DND-41 (cell line): ENCODE measurements at regions not wholly inside any gene's neighbourhood (a gene's known extent, or its start where the extent isn't known, plus 50 kb on each side); places are given as distances from the start of the nearest gene placed in this dataset.

ENCODE experiments used
- EZH2 ChIP-seq: IDR thresholded peaks from 3 replicates; pipeline ENCODE4 v1.6.1; 2012; ENCODE audit warnings: borderline replicate concordance, low read depth, mild to moderate bottlenecking, moderate library complexity, low read length, inconsistent platforms; ENCODE audit not compliant: severe bottlenecking
- TF ChIP-seq, protein P1 (sequence below): IDR thresholded peaks from 2 replicates; pipeline ENCODE4 v1.5.1; 2012; ENCODE audit warnings: borderline replicate concordance, low read length, moderate library complexity, mild to moderate bottlenecking; ENCODE audit not compliant: poor library complexity, severe bottlenecking; ENCODE audit errors: extremely low read depth

DNA sequence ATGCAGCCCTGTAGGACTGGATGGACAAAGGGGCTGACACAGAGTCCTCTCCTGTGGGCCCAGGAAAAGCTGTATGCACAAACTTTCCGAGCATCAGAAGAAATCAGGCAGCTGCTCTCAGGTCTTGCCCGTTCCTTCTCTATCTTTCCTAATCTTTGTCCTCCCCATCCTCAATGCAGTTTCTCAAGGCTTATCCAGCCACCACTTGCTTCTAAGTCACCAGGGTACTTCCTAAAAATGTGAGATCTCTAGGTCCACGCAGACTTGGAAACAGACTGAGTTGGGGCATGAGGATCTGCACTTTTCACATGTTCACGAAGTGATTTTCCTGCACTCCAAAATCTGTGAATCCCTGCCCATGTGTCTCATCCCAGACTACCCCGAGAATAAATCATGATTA is 394.5 kb upstream of the SLC35B3 start:
- TF ChIP-seq, protein P1, sequence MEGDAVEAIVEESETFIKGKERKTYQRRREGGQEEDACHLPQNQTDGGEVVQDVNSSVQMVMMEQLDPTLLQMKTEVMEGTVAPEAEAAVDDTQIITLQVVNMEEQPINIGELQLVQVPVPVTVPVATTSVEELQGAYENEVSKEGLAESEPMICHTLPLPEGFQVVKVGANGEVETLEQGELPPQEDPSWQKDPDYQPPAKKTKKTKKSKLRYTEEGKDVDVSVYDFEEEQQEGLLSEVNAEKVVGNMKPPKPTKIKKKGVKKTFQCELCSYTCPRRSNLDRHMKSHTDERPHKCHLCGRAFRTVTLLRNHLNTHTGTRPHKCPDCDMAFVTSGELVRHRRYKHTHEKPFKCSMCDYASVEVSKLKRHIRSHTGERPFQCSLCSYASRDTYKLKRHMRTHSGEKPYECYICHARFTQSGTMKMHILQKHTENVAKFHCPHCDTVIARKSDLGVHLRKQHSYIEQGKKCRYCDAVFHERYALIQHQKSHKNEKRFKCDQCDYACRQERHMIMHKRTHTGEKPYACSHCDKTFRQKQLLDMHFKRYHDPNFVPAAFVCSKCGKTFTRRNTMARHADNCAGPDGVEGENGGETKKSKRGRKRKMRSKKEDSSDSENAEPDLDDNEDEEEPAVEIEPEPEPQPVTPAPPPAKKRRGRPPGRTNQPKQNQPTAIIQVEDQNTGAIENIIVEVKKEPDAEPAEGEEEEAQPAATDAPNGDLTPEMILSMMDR: no peak
- no peak for TF ChIP-seq EZH2
